ENCODE measurements at regions not wholly inside any gene's neighbourhood (a gene's known extent, or its start where the extent isn't known, plus 50 kb on each side); places are given as distances from the start of the nearest gene placed in this dataset.

GRCh38 chr4:141571793-141572192 is 64.6 kb upstream of the IL15 start:
- TF ChIP-seq CTCF (IDR thresholded peaks at IDR 0.05 in 2 of 3, conservative IDR thresholded peaks at IDR 0.05 in 1 of 3; ENCODE audit: insufficient read depth in 2 of 3, low read depth in 1 of 3, low read length in 3 of 3) = no peak
- no peak for TF ChIP-seq ARID2 (IDR thresholded peaks at IDR 0.05)
- TF ChIP-seq NFE2 (IDR thresholded peaks at IDR 0.05; ENCODE audit: low read depth) = no peak
- TF ChIP-seq THRAP3 (IDR thresholded peaks at IDR 0.05; ENCODE audit: borderline replicate concordance) = no peak
- no peak for TF ChIP-seq GATA2 (CRISPR knock-in tag; IDR thresholded peaks at IDR 0.05)
- TF ChIP-seq TEAD2 (tag; IDR thresholded peaks at IDR 0.05) = no peak
- no peak for TF ChIP-seq FOXJ3 (CRISPR knock-in tag; IDR thresholded peaks at IDR 0.05)
- TF ChIP-seq REST (IDR thresholded peaks at IDR 0.05; ENCODE audit: borderline replicate concordance) = no peak
- TF ChIP-seq REST (CRISPR knock-in tag; IDR thresholded peaks at IDR 0.05; ENCODE audit: low read depth) = no peak
- no peak for TF ChIP-seq POLR2AphosphoS5 (IDR thresholded peaks at IDR 0.05; ENCODE audit: control insufficient read depth, insufficient read depth, low read depth, low read length)
- no peak for TF ChIP-seq TGIF2 (CRISPR knock-in tag; IDR thresholded peaks at IDR 0.05)
